ENCODE measurements at regions not wholly inside any gene's neighbourhood (a gene's known extent, or its start where the extent isn't known, plus 50 kb on each side); places are given as distances from the start of the nearest gene placed in this dataset.
"Not testable (repeated sequence)": the region's sequence is repeated elsewhere in the genome, so short reads cannot be mapped to it uniquely, and the experiment has no call there.

DNA sequence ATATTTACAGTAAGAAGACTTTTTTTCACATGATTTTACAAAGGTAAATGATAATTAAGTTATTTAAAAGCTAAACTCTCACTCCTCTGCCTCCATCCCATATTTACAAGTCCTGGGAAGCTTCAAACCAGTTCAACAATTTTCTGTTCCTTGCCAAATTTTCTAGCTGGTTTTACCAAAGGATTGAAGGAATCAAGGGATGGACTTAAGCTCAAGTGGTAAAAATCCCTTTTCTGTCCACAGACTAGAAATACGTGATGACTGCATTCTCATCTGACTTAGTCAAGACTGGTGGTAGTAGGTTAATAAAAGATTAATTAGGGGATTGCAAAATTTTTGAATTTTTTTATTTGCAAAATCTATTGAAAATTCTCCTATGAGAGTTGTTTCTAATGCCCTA, 297.3 kb downstream of the MTX2 start:
- DNase-seq (ENCODE audit: low read depth in 2 of 3, low spot score in 1 of 3), result no peak

DNA sequence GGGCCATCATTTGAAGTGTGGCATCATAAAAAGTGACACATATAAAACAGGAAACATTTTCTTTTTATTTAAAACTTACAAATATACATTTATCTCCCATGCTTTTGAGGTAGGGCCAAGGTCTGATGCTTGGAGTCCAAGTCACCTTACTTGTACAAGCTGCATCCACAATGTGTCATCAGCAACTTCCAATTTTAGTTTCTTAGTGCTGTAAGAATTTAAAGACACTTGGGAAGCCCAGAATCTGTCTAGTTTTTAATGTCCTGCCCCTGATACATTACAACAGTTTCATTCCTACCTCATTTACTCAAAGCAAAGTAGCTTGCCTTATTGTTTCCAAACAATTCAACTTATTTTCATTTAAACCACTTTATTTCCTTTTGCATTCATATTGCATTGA, 297.7 kb downstream of the MTX2 start:
- DNase-seq (ENCODE audit: low read depth in 2 of 3, low spot score in 1 of 3), result no peak

DNA sequence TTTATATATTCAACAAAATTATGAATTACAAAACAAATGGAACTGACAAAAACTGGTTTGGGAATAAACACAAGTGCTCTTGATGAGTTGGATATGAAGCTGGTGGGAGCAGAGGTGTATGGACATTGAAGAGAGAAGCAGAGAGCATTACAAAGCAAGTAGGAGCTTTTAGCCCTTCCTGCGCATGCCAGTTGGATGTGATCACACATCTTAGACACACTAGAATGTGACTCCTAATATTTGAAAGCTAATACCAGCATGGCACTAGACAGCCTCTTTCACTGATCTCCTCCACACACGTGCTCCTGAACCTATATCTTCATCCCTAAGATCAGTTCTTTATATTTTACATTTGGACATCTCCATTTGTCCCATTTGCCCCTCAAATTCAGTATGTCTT, 298.1 kb downstream of the MTX2 start:
- no peak for DNase-seq (ENCODE audit: low read depth in 2 of 3, low spot score in 1 of 3)

DNA sequence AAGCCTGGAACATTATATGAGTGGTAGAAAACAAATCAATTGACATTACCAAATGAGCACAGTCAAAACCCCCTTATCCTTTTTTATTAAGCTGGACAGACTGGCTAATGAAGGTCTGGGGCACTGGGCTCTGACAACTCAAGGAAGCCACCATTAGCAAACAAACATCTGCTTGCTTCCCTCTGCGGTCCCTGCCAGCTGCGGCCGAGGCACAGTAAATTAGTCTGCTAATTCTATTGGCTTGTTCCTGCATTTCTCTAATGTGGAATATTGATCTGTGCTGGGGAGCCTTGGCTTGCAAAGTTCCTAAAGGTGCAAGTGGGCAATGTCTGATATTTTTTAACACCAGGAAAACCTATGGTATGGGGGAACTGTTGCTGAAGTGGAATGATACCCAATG, 300.3 kb downstream of the MTX2 start:
- no peak for DNase-seq (ENCODE audit: low read depth in 2 of 3, low spot score in 1 of 3)

DNA sequence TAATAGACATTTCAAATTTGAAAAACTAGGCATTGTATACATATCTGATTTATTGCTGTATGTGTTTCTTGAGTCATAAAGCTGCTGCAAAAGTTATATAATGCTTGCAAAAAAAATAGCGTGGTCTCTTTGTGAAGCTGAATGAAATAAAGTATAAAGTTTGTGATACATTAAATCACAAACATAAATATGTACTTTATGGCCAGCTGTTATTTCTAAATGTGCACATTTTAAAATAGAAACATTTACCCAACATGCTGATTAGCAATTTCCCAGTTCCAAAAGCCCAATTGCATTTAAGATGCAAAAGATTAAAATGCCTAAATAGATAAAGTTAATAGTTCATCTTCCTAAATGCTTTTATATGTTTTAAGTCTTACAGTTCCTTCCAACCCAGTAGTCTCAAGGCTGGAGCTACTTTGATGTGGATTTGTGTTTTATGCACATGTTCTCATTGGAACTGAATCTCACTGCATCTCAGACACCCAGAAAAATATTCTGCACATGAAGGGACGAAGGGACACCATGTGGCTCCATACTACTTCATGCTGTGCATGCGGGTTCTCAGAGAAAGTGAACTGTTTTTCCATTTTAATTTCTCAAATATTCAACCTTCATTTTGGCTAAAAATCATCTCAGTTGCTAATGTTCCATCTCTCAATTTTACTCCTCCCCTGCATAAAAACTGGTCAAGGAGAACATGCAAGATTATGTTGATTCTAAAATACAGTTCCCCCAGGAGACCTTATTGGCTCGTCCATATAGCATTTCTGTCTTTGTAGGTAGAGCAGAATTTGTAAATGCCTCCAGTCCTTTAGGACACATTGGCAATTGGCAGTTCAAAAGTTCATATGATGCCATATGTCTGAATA, 304.6 kb downstream of the MTX2 start:
- DNase-seq (ENCODE audit: low read depth in 2 of 3, low spot score in 1 of 3), result no peak

DNA sequence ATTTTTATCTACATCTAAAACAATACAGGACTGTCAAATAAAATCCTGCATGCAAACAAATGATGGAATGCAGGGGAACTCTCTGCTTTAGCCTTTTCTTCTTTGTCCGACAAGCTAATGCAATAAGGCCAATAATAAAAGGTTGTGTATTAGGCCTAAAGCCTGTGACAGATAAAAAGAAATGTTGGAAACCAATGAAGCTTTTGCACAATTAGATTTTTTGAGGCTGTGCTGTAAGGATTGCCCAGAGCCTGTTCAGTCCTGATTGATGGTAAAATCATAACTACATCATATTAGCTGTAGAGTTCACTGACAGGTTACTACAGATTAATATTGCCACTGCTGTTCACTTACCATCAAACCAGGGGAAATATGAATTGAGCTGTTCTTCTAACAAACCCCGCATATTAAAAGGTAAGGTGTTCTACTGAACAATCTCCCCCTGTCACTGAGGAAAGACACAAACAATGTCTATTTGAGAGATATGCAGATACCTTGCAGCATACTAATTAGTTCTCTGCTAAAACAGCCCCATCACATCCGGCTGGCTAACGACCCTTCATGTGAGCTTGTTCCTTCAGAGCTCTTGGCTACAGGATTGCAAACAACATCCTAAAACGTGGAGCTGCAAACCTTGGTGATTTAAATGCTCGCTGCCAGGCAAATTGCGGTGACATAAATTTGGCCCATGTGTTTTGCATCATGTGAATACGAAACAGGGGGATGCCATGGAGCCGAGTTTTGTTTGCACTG, 305.4 kb downstream of the MTX2 start:
- no peak for DNase-seq (ENCODE audit: low read depth in 2 of 3, low spot score in 1 of 3)

DNA sequence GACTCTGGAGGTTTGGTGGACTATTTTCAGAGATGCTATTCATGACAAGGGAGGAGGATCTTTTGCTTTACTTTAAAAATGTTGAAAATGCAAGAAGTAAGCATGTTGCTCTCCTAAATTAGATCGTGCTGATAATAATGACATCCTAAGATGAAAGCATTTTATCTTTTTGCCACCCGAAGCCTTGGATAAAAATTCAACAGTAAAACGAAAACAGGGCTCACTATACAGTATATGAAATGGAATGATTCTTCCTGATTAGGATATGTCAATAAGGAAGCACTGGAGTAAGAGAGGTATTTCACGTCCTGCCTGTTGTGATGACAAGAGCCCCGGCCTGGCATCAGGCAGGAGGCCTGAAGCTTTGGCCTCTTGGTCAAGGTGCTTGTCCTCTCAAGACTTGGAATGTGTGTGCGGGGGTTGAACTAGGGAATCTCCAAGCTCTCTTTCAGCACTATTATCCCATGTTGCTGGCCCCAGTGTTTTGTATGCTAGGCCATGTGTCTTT, 306.0 kb downstream of the MTX2 start:
- DNase-seq (ENCODE audit: low read depth in 2 of 3, low spot score in 1 of 3), result no peak

DNA sequence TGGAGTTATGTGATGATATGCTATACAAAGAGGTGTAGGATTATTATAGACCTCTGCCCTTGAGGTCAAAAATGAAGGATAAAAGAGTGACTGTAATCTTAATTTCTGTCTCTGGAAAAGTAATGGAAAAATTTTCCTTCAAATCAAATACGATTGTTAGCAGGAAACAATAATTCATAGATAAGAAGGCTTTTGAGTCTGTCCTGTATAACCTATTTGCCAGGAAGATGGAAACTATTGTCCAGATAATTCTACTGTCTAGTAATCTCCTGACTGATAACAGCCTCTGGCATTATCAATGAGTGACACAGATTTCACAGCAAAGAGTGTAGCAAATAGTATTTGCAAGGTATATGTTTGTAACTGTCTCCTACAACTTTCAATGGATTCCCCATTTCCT, 307.8 kb downstream of the MTX2 start:
- DNase-seq (ENCODE audit: low read depth in 2 of 3, low spot score in 1 of 3), result no peak

DNA sequence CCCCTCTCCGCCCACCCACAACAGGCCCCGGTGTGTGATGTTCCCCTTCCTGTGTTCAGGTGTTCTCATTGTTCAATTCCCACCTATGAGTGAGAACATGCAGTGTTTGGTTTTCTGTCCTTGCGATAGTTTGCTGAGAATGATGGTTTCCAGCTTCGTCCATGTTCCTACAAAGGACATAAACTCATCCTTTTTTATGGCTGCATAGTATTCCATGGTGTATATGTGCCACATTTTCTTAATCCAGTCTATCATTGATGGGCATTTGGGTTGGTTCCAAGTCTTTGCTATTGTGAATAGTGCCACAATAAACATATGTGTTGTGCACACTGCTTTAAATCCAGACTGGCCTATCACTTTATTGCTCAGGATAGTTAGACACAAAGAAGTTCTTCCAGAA, 309.1 kb downstream of the MTX2 start:
- not testable (repeated sequence) for DNase-seq (ENCODE audit: low read depth in 2 of 3, low spot score in 1 of 3)

DNA sequence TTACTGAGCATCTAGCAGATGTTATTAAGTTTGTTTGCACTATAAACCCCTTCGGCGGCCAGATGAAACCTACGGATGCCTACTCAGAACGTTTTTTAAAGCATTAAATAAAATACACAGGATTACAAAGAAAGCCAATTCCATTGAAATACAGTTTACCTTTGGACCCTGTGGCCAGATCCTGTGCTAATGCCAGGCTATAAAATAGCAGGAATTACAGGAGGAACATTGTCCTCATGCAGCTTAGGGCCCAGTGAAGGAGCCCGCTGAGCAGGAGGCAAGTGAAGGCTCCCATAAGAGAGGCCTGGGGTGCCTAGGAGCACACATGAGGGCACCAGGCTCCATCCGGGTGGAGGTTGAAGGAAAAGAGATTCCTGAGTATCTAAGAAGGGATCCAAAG, 310.4 kb downstream of the MTX2 start:
- no peak for DNase-seq (ENCODE audit: low read depth in 2 of 3, low spot score in 1 of 3)

DNA sequence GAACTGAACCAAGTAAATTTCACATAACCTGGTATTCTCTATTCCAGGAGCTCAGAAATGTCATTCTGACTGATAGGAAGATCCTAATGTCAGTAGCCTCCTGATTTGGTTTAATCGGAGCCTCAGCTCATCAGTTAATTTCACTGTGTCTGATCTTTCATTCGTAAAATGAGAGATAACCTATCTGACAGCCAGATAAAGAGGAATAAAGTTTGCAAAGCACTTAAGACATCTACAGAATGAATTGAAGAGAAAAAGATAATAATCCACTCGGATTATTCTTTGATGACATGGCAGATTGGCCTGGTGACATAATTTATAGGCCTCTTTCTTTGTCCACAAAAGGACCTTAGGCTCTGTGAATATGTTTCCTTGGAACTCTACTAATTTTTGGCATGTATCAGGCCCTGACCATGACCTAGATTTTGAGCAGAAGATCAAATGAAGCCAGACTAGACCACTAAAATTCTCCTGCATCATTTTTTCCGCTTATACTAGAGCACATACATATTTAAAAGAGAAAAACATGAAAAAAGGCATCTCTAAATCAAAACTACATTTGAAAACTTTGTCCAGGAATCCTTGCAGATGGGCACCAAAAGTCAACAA, 312.4 kb downstream of the MTX2 start:
- no peak for DNase-seq (ENCODE audit: low read depth in 2 of 3, low spot score in 1 of 3)

DNA sequence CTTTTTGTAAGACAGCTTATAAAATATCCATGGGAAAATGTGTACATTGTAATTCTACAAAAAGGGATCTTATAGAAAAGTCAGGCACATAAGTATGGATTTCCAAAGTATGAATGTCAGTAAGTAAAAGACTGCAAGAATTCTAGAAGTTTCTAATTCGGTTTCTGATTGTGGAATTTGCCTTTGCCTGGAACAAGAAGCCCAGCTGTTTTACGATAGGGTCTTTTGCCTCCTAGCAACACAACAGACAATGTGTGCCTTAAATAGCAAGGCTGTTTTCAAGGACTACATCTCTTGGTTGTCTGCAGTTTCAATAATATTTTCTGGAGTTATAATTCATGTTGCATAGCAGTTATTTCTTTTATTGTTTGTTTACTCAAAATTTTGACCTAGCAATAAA, 312.9 kb downstream of the MTX2 start:
- DNase-seq (ENCODE audit: low read depth in 2 of 3, low spot score in 1 of 3), result no peak

DNA sequence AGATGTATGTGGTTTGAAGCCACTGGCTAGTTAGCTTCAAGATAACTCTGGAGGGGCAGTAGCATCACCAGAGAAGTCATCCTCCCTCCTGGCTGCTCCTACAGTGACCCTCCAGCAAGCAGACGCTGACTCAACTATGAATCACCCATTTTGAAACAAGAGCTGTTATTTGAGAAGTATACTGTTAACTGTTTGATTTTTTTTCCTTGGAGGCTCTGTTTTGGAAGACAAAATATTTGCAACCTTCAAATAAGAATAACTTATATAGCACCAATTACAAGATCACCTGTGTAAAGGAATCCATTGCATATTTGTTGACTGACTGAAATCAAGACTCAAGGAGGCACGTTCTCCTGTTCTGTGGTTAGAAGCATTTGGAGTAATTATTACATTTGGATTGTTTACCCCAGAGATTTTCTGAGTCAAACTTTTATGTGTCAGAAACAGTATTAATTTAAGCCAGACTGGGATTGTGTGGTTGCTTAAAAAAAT, 313.8 kb downstream of the MTX2 start:
- DNase-seq (ENCODE audit: low read depth in 2 of 3, low spot score in 1 of 3), result no peak

DNA sequence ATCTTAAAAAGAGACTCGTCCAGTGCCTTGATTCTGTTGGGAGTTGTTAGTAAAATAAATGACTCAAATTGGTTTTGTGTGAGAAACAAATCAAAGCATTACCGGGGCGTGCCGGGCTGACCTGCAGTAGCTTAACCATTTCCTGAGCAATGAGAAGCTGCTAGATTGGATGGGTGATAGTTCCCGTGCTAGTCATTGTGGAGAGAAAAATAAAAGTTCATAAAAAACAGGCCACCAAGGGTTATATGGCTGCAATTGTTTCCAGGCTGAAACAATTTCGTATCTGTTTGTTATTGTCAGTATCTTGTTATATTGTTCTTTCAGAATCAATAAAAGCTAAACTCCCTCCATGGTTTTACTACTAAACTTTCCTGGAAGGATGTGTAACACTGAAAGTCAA, 314.4 kb downstream of the MTX2 start:
- DNase-seq (ENCODE audit: low read depth in 2 of 3, low spot score in 1 of 3), result no peak

DNA sequence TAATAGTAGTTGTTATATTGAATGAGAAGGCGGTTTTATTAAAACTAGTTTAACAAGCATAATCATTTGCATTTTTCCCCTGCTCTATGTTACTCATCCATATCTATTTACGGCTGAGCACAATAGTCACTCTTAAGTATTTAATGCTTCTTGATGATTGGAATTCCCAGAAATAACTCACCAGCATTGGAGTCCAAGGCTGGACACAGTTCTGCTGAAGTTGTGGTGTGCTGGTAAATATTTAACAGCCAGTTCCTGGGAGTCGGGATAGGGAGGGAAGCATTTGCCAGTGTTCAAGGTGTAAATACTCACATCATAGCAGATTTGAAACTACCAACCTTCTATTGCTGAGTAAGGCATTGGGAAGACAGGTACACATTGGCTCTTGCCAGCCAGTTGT, 315.1 kb downstream of the MTX2 start:
- DNase-seq (ENCODE audit: low read depth in 2 of 3, low spot score in 1 of 3), result no peak

DNA sequence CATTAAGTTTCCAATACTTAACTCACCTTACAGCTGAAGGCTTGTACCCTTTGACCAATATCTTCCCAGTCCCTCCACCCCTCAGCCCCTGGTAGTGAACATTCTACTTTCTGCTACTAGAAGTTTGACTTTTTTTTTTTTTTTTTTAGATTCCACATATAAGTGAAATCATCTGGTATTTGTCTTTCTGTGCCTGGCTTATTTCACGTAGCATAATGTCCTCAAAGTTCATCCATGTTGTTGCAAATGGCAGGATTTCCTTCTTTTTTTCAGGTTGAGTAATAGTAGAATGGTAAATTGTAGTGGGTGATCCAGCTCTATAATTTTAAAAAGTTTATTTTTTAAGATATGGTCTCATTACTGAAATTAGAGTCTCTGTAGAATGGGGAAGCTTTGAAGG, 316.0 kb downstream of the MTX2 start:
- DNase-seq (ENCODE audit: low read depth in 2 of 3, low spot score in 1 of 3), result no peak

DNA sequence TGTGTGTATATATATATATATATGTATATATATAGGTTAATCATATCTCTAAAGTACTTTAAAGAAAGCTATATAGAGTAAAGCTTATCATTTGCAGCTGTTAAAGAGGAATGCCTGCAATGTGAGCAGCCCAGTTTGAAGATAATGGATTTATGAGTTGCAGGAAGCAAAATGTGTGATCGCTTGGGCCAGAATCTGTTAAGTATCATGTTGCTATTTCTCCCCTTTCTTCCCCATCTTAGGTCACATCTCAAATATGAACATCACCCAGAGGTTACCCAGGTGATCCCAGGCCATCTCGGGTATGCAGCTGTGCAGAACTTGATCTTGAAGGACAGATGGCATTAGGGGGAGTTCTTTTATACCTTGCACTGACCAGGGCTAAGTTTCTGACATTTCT, 316.5 kb downstream of the MTX2 start:
- DNase-seq (ENCODE audit: low read depth in 2 of 3, low spot score in 1 of 3), result no peak

DNA sequence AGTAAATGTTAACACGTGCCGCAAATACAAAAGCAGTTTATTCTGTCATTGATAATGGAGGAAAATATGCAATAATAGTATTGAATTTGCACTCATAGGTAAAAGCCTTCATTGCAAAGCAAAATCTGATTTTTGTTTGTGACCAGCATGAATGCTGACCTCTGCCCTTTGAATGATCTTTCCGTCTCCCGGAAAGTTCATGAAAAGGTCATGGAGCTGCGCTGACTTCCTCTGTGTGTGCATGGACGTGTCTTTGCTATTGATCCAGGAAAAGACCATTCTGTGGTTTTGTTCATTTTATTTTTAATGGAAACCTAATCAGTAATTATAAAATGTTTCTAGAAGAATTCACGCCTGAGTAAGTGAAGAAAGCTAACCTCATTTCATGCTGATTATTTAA, 320.0 kb downstream of the MTX2 start:
- no peak for DNase-seq (ENCODE audit: low read depth in 2 of 3, low spot score in 1 of 3)

DNA sequence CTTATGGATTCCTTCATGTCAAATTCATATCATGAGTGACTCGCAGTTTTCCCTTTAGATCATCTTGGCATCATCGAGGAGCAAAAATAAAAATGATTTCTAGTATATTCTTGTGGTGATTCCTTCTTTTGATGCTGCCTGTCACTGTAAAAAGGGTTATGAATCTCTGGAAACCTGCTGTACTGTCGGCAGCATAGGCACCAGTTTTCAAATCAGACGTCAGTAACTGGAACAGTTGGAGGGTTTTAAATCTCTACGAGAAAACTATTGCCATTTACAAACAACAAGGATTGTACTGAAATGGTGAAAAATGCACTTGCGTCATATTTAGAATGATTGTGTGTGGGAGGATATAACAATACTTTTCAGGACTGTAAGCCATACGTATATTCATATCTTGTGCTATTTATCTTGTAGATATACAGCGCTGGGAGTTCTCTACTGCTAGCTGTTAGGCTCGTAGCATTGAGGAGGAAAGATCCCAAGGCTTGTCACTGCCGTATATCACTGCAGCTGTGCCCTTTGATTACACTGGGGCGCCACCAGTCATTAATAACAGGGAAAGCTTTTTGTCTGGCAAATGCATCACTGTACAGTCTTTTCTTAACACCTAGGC, 320.7 kb downstream of the MTX2 start:
- DNase-seq (ENCODE audit: low read depth in 2 of 3, low spot score in 1 of 3), result no peak

DNA sequence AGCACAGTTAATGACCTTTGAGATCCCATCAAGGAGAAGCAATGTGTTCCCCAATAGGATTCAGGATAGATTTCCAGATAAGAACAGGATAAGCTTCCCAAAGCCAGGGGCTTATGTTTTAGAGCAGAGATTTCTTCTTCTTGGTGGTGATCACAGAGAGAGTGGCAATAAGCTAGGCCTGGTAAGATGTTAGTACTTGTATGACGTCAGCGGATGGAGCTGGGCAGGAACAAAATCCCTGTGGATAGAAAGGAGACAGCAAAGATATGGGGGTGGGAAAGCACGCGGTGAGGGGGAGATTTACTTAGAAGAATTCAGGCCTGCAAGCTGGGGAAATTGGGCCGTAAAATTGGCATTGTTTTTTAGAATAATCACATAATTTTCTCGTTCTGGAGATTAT, 323.0 kb downstream of the MTX2 start:
- no peak for DNase-seq (ENCODE audit: low read depth in 2 of 3, low spot score in 1 of 3)

DNA sequence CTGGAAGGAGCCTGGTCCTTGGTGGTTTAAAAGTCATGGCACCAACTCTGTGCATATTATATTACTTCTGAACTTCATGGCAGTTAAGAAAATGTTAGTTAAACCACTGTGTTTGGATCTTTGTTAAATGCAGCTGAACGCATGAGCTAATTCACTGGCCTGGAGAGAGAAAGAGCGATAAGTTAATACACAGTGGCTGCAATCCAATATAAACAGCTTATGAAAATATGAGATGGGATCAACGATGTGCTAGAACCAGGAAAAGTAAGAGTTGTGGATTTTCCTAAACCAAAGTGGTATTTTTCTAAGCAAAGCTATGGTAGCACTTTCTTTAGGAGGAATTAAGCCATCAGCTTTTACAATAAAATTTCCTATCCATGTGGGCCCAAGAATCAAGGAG, 326.7 kb downstream of the MTX2 start:
- DNase-seq (ENCODE audit: low read depth in 2 of 3, low spot score in 1 of 3), result no peak
